ENCODE measurements at regions not wholly inside any gene's neighbourhood (a gene's known extent, or its start where the extent isn't known, plus 50 kb on each side); places are given as distances from the start of the nearest gene placed in this dataset.

- Histone ChIP-seq H3K79me2 (ENCODE audit: control insufficient read depth, insufficient read depth, low read length) (no peaks in the 10 kb centered on the region), H3K9me3 (ENCODE audit: control insufficient read depth, insufficient read depth, low read depth, low read length) (no peaks in the 10 kb centered on the region), H3K4me1 (ENCODE audit: control insufficient read depth, extremely low read depth, insufficient read depth, low read length) (no peaks in the 10 kb centered on the region), H3K36me3 (ENCODE audit: control insufficient read depth, insufficient read depth, low read length) (no peaks in the 10 kb centered on the region), H3K27me3 (ENCODE audit: control insufficient read depth, insufficient read depth, low read length) (no peaks in the 10 kb centered on the region), H2AFZ (ENCODE audit: low read length) (no peak overlapping the region), H3K9ac (ENCODE audit: insufficient read depth, low read length) (no peak overlapping the region), H4K20me1 (ENCODE audit: control insufficient read depth, extremely low read depth, insufficient read depth, low read length) (no peaks in the 10 kb centered on the region), H3K4me2 (ENCODE audit: extremely low read depth, insufficient read depth, low read length) (no peak overlapping the region), H3K4me3 (replicated peaks in 1 of 4; ENCODE audit: control extremely low read depth in 1 of 4, insufficient read depth in 1 of 4, low read depth in 3 of 4, low read length in 4 of 4) (no peak overlapping the region), H3K27ac (ENCODE audit: insufficient read depth, low read length) (no peak overlapping the region)
- DNase-seq (ENCODE audit: low read depth in 2 of 2), result no peak
- TF ChIP-seq EZH2 (IDR thresholded peaks at IDR 0.05; ENCODE audit: low read length, missing control alignments), result no peak
- TF ChIP-seq CTCF (conservative IDR thresholded peaks at IDR 0.05 in 1 of 2, IDR thresholded peaks at IDR 0.05 in 1 of 2; ENCODE audit: low read depth in 1 of 2, low read length in 2 of 2), result no peak
Measured at GRCh38 chr18:50473881-50474280, 86.0 kb upstream of the MAPK4 start.

GRCh38 chr18:50475538-50476193 is 84.2 kb upstream of the MAPK4 start:
- Histone ChIP-seq H3K9me3 (ENCODE audit: control insufficient read depth, insufficient read depth, low read depth, low read length) (no peaks in the 10 kb centered on the region), H3K36me3 (ENCODE audit: control insufficient read depth, insufficient read depth, low read length) (no peaks in the 10 kb centered on the region), H2AFZ (ENCODE audit: low read length) (no peak overlapping the region), H3K79me2 (ENCODE audit: control insufficient read depth, insufficient read depth, low read length) (no peaks in the 10 kb centered on the region), H3K4me1 (ENCODE audit: control insufficient read depth, extremely low read depth, insufficient read depth, low read length) (no peaks in the 10 kb centered on the region), H3K27ac (ENCODE audit: insufficient read depth, low read length) (no peak overlapping the region), H3K4me3 (replicated peaks in 1 of 4; ENCODE audit: control extremely low read depth in 1 of 4, insufficient read depth in 1 of 4, low read depth in 3 of 4, low read length in 4 of 4) (no peak overlapping the region), H4K20me1 (ENCODE audit: control insufficient read depth, extremely low read depth, insufficient read depth, low read length) (no peaks in the 10 kb centered on the region), H3K4me2 (ENCODE audit: extremely low read depth, insufficient read depth, low read length) (no peak overlapping the region), H3K9ac (ENCODE audit: insufficient read depth, low read length) (no peak overlapping the region), H3K27me3 (ENCODE audit: control insufficient read depth, insufficient read depth, low read length) (no peaks in the 10 kb centered on the region)
- DNase-seq (ENCODE audit: low read depth in 2 of 2), result no peak
- no peak for TF ChIP-seq CTCF (conservative IDR thresholded peaks at IDR 0.05 in 1 of 2, IDR thresholded peaks at IDR 0.05 in 1 of 2; ENCODE audit: low read depth in 1 of 2, low read length in 2 of 2)
- no peak for TF ChIP-seq EZH2 (IDR thresholded peaks at IDR 0.05; ENCODE audit: low read length, missing control alignments)

GRCh38 chr18:50492097-50492496 is 67.8 kb upstream of the MAPK4 start:
- Histone ChIP-seq H3K27ac (ENCODE audit: insufficient read depth, low read length) (no peak overlapping the region), H3K79me2 (ENCODE audit: control insufficient read depth, insufficient read depth, low read length) (no peaks in the 10 kb centered on the region), H3K9me3 (ENCODE audit: control insufficient read depth, insufficient read depth, low read depth, low read length) (no peaks in the 10 kb centered on the region), H4K20me1 (ENCODE audit: control insufficient read depth, extremely low read depth, insufficient read depth, low read length) (no peaks in the 10 kb centered on the region), H3K27me3 (ENCODE audit: control insufficient read depth, insufficient read depth, low read length) (no peaks in the 10 kb centered on the region), H3K4me1 (ENCODE audit: control insufficient read depth, extremely low read depth, insufficient read depth, low read length) (no peaks in the 10 kb centered on the region), H3K9ac (ENCODE audit: insufficient read depth, low read length) (no peak overlapping the region), H3K4me3 (replicated peaks in 1 of 4; ENCODE audit: control extremely low read depth in 1 of 4, insufficient read depth in 1 of 4, low read depth in 3 of 4, low read length in 4 of 4) (no peak overlapping the region), H2AFZ (ENCODE audit: low read length) (no peak overlapping the region), H3K4me2 (ENCODE audit: extremely low read depth, insufficient read depth, low read length) (no peak overlapping the region), H3K36me3 (ENCODE audit: control insufficient read depth, insufficient read depth, low read length) (no peaks in the 10 kb centered on the region)
- TF ChIP-seq EZH2 (IDR thresholded peaks at IDR 0.05; ENCODE audit: low read length, missing control alignments) (no peak), CTCF (conservative IDR thresholded peaks at IDR 0.05 in 1 of 2, IDR thresholded peaks at IDR 0.05 in 1 of 2; ENCODE audit: low read depth in 1 of 2, low read length in 2 of 2) (no peak)
- DNase-seq (ENCODE audit: low read depth in 2 of 2), result no peak

Measured in fibroblast of lung (primary cell).